HG03460 (cell line): ENCODE measurements at regions not wholly inside any gene's neighbourhood (a gene's known extent, or its start where the extent isn't known, plus 50 kb on each side); places are given as distances from the start of the nearest gene placed in this dataset.

Experiments
- ATAC-seq: cut with Tn5 transposase; IDR thresholded peaks from one replicate; pipeline ENCODE4 v1.9.1; 2021; ENCODE audit not compliant: unreplicated experiment

- ATAC-seq = no peak
Measured at GRCh38 chr3:153311541-153311940, 149.5 kb downstream of the RAP2B start.

DNA sequence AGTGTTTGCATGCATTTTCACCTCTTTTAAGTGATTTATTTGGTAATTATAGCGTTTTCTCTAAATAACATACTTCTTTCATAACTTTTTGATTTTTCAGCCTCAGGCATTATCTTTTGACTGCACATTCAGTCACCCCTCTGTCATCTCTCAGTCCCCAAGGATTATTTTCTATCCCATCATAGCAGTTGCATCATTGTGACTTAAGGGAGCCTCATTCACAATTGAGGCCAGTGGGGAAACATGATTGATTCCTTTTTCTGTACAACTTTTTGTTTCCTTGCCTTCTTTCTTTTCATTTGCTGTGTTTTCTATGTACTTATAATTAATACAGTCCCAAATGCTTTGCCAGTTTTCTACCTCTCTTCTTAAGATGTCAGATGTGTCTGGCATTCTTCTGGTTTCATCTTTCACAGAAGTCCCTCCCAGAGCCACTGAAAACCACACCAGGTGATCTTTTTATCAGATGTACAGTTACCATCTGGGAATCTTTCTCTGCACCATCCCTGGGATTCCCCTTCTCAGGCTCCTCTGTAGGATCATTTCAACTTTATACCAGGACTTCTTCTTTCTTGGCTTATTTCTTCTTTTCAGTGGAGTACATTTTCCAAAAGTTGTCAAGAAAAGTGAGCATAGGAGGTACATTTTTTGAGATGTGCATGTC is 151.4 kb downstream of the RAP2B start:
- no peak for ATAC-seq

- ATAC-seq = no peak
Measured at GRCh38 chr3:153314038-153314437, 152.0 kb downstream of the RAP2B start.

- no peak for ATAC-seq
Measured at GRCh38 chr3:153315781-153316180, 153.8 kb downstream of the RAP2B start.

- no peak for ATAC-seq
Measured at GRCh38 chr3:153319705-153320554, 157.9 kb downstream of the RAP2B start.

- no peak for ATAC-seq
Measured at GRCh38 chr3:153320585-153321128, 158.6 kb downstream of the RAP2B start.

GRCh38 chr3:153328690-153329089 is 166.7 kb downstream of the RAP2B start:
- no peak for ATAC-seq

- no peak for ATAC-seq
Measured at GRCh38 chr3:153330901-153331300, 168.9 kb downstream of the RAP2B start.

DNA sequence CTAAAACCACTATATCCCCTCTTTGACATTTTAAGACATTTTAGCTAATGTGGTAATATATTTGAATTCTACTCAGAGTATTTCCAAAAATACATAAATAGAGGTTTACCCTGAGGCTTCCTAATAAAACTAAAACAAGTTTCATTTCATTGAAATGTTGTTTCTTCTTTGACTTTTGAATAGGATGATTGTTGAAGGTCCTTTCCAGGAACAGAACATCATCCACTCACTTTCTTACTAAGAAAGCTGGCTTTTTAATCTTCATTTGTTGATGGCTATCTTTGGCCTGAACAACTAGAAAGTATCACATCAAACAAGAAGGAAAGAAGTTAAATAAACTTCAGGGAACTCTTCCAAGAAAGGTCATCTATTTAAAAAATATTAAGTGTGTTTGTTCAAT is 169.7 kb downstream of the RAP2B start:
- no peak for ATAC-seq

GRCh38 chr3:153334558-153334957 is 172.5 kb downstream of the RAP2B start:
- ATAC-seq = no peak

GRCh38 chr3:153337369-153337768 is 175.3 kb downstream of the RAP2B start:
- ATAC-seq = no peak

DNA sequence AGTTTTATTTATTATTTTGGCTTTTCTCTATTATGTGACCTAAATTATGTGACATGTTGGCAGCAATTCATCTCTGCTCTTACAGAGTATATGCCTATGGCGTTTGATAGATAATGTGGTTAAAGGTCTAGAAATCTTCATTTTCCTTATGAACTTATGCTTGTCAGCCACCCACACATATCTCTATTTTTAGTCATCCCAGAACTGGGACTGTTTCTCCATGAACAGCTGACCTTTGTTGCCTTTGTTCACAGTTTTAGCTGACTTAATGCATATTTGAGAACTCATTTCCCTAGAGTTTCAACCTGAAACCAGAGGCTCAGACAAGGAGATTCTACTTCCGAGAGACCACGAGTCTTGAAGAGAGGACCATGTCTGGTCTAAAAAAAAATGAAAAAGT is 176.5 kb downstream of the RAP2B start:
- no peak for ATAC-seq

- no peak for ATAC-seq
Measured at GRCh38 chr3:153339065-153339464, 177.0 kb downstream of the RAP2B start.

GRCh38 chr3:153343988-153344782 is 182.2 kb downstream of the RAP2B start:
- no peak for ATAC-seq

- ATAC-seq = no peak
Measured at GRCh38 chr3:153348457-153349107, 186.6 kb downstream of the RAP2B start.

DNA sequence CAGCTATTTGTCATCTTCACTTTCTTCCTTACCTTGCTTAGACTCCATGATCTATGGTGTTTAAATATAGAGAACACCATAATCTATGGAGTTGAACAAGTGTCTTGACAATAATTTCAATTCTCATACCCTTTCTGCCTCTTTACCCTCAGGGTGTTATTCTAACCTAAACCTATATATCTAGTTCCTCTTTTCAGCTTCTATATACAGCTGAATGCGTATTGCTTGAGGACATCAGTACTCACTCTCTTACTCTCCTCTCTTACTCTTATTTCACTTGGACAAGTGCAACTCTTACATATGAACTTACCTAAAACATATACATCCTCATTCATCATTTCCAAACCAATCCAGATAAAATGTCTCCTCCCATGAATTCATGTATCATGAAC is 187.1 kb downstream of the RAP2B start:
- ATAC-seq = no peak

DNA sequence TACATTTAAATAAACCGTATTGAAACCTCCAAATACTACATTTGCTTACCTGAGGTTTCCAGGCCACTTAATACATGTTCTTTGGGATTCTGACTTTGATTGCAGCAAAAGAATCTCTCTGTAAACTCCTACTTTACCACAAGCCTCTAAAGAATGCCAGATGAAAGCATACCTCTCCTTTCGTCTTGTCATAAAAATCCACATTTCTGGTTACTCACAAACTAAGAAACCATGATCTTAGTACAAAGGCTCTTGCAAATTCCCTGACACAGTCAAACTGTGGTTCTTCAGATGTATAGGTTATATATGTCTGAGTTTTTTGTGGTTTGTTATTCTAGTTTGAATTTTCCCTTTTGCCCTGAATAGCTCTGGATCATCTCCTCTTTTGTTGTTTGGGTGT is 188.4 kb downstream of the RAP2B start:
- ATAC-seq = no peak

GRCh38 chr3:153354641-153355040 is 192.6 kb downstream of the RAP2B start:
- ATAC-seq = no peak

DNA sequence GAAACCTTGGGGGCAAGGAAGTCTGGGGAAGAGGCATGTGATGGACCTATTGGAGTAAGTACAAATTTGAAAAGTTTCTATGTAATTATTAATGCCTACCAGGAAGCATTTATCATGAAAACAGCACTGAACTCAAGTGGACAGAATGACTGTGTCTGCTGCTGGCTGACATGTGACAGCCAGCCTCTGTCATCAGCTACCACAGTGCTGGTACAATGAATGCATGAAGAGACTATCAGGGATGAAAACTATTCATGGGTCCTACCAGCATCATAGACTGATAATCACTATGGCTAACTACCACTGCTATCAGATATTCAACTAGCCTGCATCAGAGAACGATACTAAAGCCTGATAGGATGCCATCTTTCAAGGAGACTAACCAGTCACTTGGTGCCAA is 193.5 kb downstream of the RAP2B start:
- no peak for ATAC-seq

GRCh38 chr3:153356908-153357307 is 194.9 kb downstream of the RAP2B start:
- no peak for ATAC-seq

DNA sequence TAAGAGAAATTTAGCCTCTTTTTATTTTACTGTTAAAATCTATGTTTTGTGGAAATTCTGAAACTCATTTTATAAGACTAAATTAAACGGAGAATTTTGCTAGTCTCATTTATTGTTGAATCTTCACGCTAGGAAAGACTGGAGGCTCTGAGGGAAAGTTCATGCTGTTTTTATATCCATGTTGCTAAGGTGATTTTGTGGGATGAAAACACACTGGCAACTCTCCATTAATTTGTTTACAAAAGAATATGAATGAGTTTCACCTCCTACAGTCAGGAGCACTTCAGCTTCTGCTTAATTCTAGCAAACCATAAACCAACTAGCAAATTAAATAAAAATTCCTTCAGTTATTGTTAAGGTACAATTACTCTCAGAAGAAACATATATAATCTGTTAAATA is 195.4 kb downstream of the RAP2B start:
- ATAC-seq = no peak
